Activated naive CD4-positive, alpha-beta T cell treated with anti-CD3 and anti-CD28 coated beads, Interleukin-2, amount 50 U/mL, for 72 hours (primary cell): ENCODE measurements at regions not wholly inside any gene's neighbourhood (a gene's known extent, or its start where the extent isn't known, plus 50 kb on each side); places are given as distances from the start of the nearest gene placed in this dataset.
"Not testable (repeated sequence)": the region's sequence is repeated elsewhere in the genome, so short reads cannot be mapped to it uniquely, and the experiment has no call there.

Experiments
- ATAC-seq, 2 donors: fragments of 150-1000 bp; cut with Tn5 transposase; 2 replicates each; pipeline ENCODE4 v1.10.0; 2021; ENCODE audit warnings: mild to moderate bottlenecking in 2 of 2, moderate library complexity in 2 of 2
- DNase-seq, 2 donors: peaks; one replicate each; pipeline ENCODE4 v3.0.0; 2021 to 2022; ENCODE audit warnings: low spot score in 2 of 2
- H3K27ac Mint-ChIP-seq, 2 donors: one replicate each; pipeline ENCODE4 v1.8.0; 2022; ENCODE audit warnings: mild to moderate bottlenecking in 2 of 2, mixed read lengths in 2 of 2
- H3K36me3 Mint-ChIP-seq, 2 donors: one replicate each; pipeline ENCODE4 v1.8.0; 2022; ENCODE audit warnings: mixed read lengths in 2 of 2
- H3K9me3 Mint-ChIP-seq, 2 donors: one replicate each; pipeline ENCODE4 v1.8.0; 2022; ENCODE audit warnings: mixed read lengths in 2 of 2

GRCh38 chr6:60574723-60575122 lies 1711.3 kb downstream of the KHDRBS2 start:
- not testable (repeated sequence) for ATAC-seq, DNase-seq, H3K27ac Mint-ChIP-seq
- peaks cover 11 to 23% of the 10 kb centered on the region in 2 donors for H3K36me3 Mint-ChIP-seq
- H3K9me3 Mint-ChIP-seq = peaks cover 27% of the 10 kb centered on the region in 2 donors

GRCh38 chr6:60572607-60573006 lies 1713.4 kb downstream of the KHDRBS2 start:
- not testable (repeated sequence) for ATAC-seq, DNase-seq, H3K27ac Mint-ChIP-seq
- H3K9me3 Mint-ChIP-seq = peaks cover 29% of the 10 kb centered on the region in 2 donors
- peaks cover 11 to 18% of the 10 kb centered on the region in 2 donors for H3K36me3 Mint-ChIP-seq

- not testable (repeated sequence) for DNase-seq, H3K27ac Mint-ChIP-seq, ATAC-seq
- peaks cover 11 to 16% of the 10 kb centered on the region in 2 donors for H3K36me3 Mint-ChIP-seq
- H3K9me3 Mint-ChIP-seq = peaks cover 29 to 30% of the 10 kb centered on the region in 2 donors
Measured at GRCh38 chr6:60571293-60572016, 1714.6 kb downstream of the KHDRBS2 start.

- not testable (repeated sequence) for ATAC-seq, H3K27ac Mint-ChIP-seq, DNase-seq
- Mint-ChIP-seq H3K36me3 (peaks cover 3 to 14% of the 10 kb centered on the region in 2 donors), H3K9me3 (peaks cover 23 to 25% of the 10 kb centered on the region in 2 donors)
Measured at GRCh38 chr6:60570599-60570998, 1715.4 kb downstream of the KHDRBS2 start.

GRCh38 chr6:60567447-60568187 lies 1718.4 kb downstream of the KHDRBS2 start:
- H3K27ac Mint-ChIP-seq, H3K36me3 Mint-ChIP-seq, DNase-seq, ATAC-seq: not testable (repeated sequence)
- peaks cover 19 to 26% of the 10 kb centered on the region in 2 donors for H3K9me3 Mint-ChIP-seq

- peaks cover 16 to 28% of the 10 kb centered on the region in 2 donors for H3K9me3 Mint-ChIP-seq
- ATAC-seq = peak; percentile 45 to 59
- H3K36me3 Mint-ChIP-seq, DNase-seq, H3K27ac Mint-ChIP-seq: not testable (repeated sequence)
Measured at GRCh38 chr6:60566387-60566786, 1719.6 kb downstream of the KHDRBS2 start.

- H3K9me3 Mint-ChIP-seq = peaks cover 15 to 16% of the 10 kb centered on the region in 2 donors
- not testable (repeated sequence) for ATAC-seq
Measured at GRCh38 chr6:60559702-60560101, 1726.3 kb downstream of the KHDRBS2 start.

GRCh38 chr6:60547340-60547739 lies 1738.7 kb downstream of the KHDRBS2 start:
- not testable (repeated sequence) for ATAC-seq, DNase-seq, H3K27ac Mint-ChIP-seq, H3K36me3 Mint-ChIP-seq
- H3K9me3 Mint-ChIP-seq = peaks cover 14 to 25% of the 10 kb centered on the region in 2 donors

More at GRCh38 chr6:60559702-60560101, 1726.3 kb downstream of the KHDRBS2 start:
- DNase-seq, H3K36me3 Mint-ChIP-seq, H3K27ac Mint-ChIP-seq: not testable (repeated sequence)

- ATAC-seq, H3K36me3 Mint-ChIP-seq, H3K9me3 Mint-ChIP-seq, H3K27ac Mint-ChIP-seq, DNase-seq: not testable (repeated sequence)
Measured at GRCh38 chr6:60524770-60525169, 1761.3 kb downstream of the KHDRBS2 start.

- DNase-seq, H3K36me3 Mint-ChIP-seq, H3K9me3 Mint-ChIP-seq, H3K27ac Mint-ChIP-seq, ATAC-seq: not testable (repeated sequence)
Measured at GRCh38 chr6:60477747-60478146, 1808.3 kb downstream of the KHDRBS2 start.

GRCh38 chr6:60473805-60474204 lies 1812.2 kb downstream of the KHDRBS2 start:
- not testable (repeated sequence) for DNase-seq, ATAC-seq, H3K9me3 Mint-ChIP-seq, H3K27ac Mint-ChIP-seq, H3K36me3 Mint-ChIP-seq

- H3K27ac Mint-ChIP-seq, H3K9me3 Mint-ChIP-seq, ATAC-seq, H3K36me3 Mint-ChIP-seq, DNase-seq: not testable (repeated sequence)
Measured at GRCh38 chr6:60471426-60471825, 1814.6 kb downstream of the KHDRBS2 start.

- not testable (repeated sequence) for H3K27ac Mint-ChIP-seq, H3K36me3 Mint-ChIP-seq, H3K9me3 Mint-ChIP-seq, DNase-seq, ATAC-seq
Measured at GRCh38 chr6:60450428-60450827, 1835.6 kb downstream of the KHDRBS2 start.

GRCh38 chr6:60444532-60444931 lies 1841.5 kb downstream of the KHDRBS2 start:
- H3K9me3 Mint-ChIP-seq, H3K36me3 Mint-ChIP-seq, DNase-seq, H3K27ac Mint-ChIP-seq, ATAC-seq: not testable (repeated sequence)

- H3K9me3 Mint-ChIP-seq = peaks cover 8 to 14% of the 10 kb centered on the region in 2 donors
- ATAC-seq, DNase-seq, H3K27ac Mint-ChIP-seq, H3K36me3 Mint-ChIP-seq: not testable (repeated sequence)
Measured at GRCh38 chr6:60439709-60440108, 1846.3 kb downstream of the KHDRBS2 start.

- peaks cover 11 to 12% of the 10 kb centered on the region in 2 donors for H3K9me3 Mint-ChIP-seq
- not testable (repeated sequence) for H3K27ac Mint-ChIP-seq, ATAC-seq, H3K36me3 Mint-ChIP-seq, DNase-seq
Measured at GRCh38 chr6:60422691-60423090, 1863.3 kb downstream of the KHDRBS2 start.

GRCh38 chr6:60416118-60416517 lies 1869.9 kb downstream of the KHDRBS2 start:
- H3K9me3 Mint-ChIP-seq, H3K27ac Mint-ChIP-seq, H3K36me3 Mint-ChIP-seq, DNase-seq, ATAC-seq: not testable (repeated sequence)
